GM12878 (cell line): ENCODE measurements at regions not wholly inside any gene's neighbourhood (a gene's known extent, or its start where the extent isn't known, plus 50 kb on each side); places are given as distances from the start of the nearest gene placed in this dataset.

Experiments
- BCL11A ChIP-seq: IDR thresholded peaks from 2 replicates; pipeline ENCODE4 v1.6.1; 2011; ENCODE audit warnings: low read depth, low read length
- BHLHE40 ChIP-seq, 2 experiments: fragments of 450-650 bp in 1 of 2; IDR thresholded peaks; 2 replicates each; pipeline ENCODE4 v1.6.1; 2011 to 2017; ENCODE audit warnings: low read depth in 2 of 2, borderline replicate concordance in 1 of 2, improper control_type of control experiment in 1 of 2, low read length in 1 of 2, mild to moderate bottlenecking in 1 of 2
- CREM ChIP-seq: IDR thresholded peaks from 2 replicates; pipeline ENCODE4 v1.6.1; 2014; ENCODE audit warnings: antibody characterized with exemption, low read depth
- HDAC2 ChIP-seq: fragments of 200-600 bp; sonication (generic); IDR thresholded peaks from 2 replicates; pipeline ENCODE4 v1.6.1; 2017
- HDAC6 ChIP-seq: fragments of 200-600 bp; sonication (generic); IDR thresholded peaks from one replicate; pipeline ENCODE4 v1.8.0; 2017; ENCODE audit warnings: antibody characterized with exemption; ENCODE audit not compliant: unreplicated experiment
- JUNB ChIP-seq: IDR thresholded peaks from 2 replicates; pipeline ENCODE4 v1.6.1; 2016; ENCODE audit warnings: antibody characterized with exemption, mild to moderate bottlenecking
- KAT2A ChIP-seq: conservative IDR thresholded peaks from 2 replicates; pipeline ENCODE4 v1.6.1; 2011; ENCODE audit warnings: low read depth, low read length; ENCODE audit not compliant: control insufficient read depth
- NFYA ChIP-seq: IDR thresholded peaks from 2 replicates; pipeline ENCODE4 v1.6.1; 2011; ENCODE audit warnings: low read depth, mild to moderate bottlenecking, low read length, improper control_type of control experiment, borderline replicate concordance
- PAX5 ChIP-seq: IDR thresholded peaks from 2 replicates; pipeline ENCODE4 v1.6.1; 2011; ENCODE audit warnings: low read depth, low read length, borderline replicate concordance
- PML ChIP-seq: IDR thresholded peaks from 2 replicates; pipeline ENCODE4 v1.6.1; 2012; ENCODE audit warnings: low read length, inconsistent platforms
- POLR2A ChIP-seq: IDR thresholded peaks from 2 replicates; pipeline ENCODE4 v1.6.1; 2011; ENCODE audit warnings: low read depth, mild to moderate bottlenecking, low read length
- POLR2AphosphoS5 ChIP-seq: IDR thresholded peaks from 2 replicates; pipeline ENCODE4 v1.6.1; 2011; ENCODE audit warnings: mild to moderate bottlenecking, low read length, inconsistent platforms
- RUNX3 ChIP-seq: IDR thresholded peaks from 2 replicates; pipeline ENCODE4 v1.6.1; 2012; ENCODE audit warnings: low read length, inconsistent platforms
- SMAD1 ChIP-seq: fragments of 450-650 bp; IDR thresholded peaks from 2 replicates; pipeline ENCODE4 v1.6.1; 2018; ENCODE audit warnings: mild to moderate bottlenecking, low read depth; ENCODE audit not compliant: partially characterized antibody
- SMC3 ChIP-seq: IDR thresholded peaks from 2 replicates; pipeline ENCODE4 v1.6.1; 2011; ENCODE audit warnings: low read length, improper control_type of control experiment, borderline replicate concordance
- STAT1 ChIP-seq: fragments of 450-650 bp; conservative IDR thresholded peaks from 2 replicates; pipeline ENCODE4 v1.6.1; 2014; ENCODE audit warnings: antibody characterized with exemption, mild to moderate bottlenecking
- TAF1 ChIP-seq: IDR thresholded peaks from 2 replicates; pipeline ENCODE4 v1.6.1; 2011; ENCODE audit warnings: mild to moderate bottlenecking, low read depth, low read length, borderline replicate concordance
- ZNF687 ChIP-seq: fragments of 450-650 bp; IDR thresholded peaks from 2 replicates; pipeline ENCODE4 v1.6.1; 2017; ENCODE audit warnings: mild to moderate bottlenecking, moderate library complexity
- TF ChIP-seq, protein P1 (sequence below): fragments of 450-650 bp; IDR thresholded peaks from 2 replicates; pipeline ENCODE4 v1.6.1; 2016; ENCODE audit warnings: mild to moderate bottlenecking, moderate library complexity, borderline replicate concordance
- TF ChIP-seq, protein P2 (sequence below): fragments of 450-650 bp; formaldehyde crosslinking; IDR thresholded peaks from 2 replicates; pipeline ENCODE4 v1.5.0; 2022; ENCODE audit warnings: mild to moderate bottlenecking, missing genetic modification characterization

DNA sequence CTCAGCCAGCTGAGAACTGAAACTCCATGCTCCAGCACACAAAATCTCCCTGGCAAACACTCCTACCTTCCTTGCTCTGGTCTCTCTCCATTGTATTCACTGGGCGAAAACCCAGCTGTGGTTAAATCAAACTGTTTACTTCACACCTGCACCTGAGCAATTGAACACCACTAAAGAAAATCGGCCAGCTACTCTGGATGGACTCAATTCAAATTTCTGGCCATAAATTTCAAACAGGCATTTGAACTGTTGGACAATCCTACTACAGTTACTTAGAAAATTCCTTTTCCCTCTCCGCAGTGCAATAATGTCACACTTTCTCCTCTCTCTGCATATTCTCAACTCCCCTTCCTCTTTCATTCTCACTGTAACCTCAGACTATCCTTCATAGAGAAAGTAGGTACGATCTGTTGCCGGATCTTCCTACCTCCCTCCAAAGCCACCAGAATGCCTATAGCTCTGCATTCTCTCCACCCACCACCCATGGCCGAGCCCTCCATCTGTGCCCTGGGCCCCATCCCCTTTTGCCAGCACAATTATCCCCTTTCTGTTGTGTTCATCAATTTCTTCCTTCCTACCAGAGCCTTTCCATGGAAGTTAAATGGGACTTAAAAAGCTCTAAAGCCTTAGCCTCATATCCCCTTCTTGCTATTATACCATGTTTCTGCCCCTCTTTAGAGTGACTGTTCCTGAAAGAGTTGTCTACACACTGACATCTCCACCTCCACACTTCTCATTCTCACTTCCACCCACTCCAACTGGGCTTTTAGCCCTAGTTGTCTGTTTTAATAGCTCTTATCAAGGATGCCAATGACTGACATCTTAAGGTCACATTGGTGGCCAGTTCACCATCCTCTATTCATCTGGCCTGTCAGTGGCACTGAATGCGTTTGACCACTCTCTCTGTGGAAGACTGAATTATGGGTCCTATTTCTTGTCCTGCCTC is 127.5 kb upstream of the SLC1A4 start (continued):
- TF ChIP-seq HDAC6 (no peak), SMC3 (no peak), KAT2A (no peak), PML (no peak), POLR2AphosphoS5 (no peak), JUNB (peak; percentile 42), ZNF687 (no peak), PAX5 (no peak), SMAD1 (no peak), TAF1 (no peak), RUNX3 (peak; percentile 66), BHLHE40 (IDR thresholded peaks at IDR 0.05; ENCODE audit: borderline replicate concordance in 1 of 2, low read depth in 2 of 2, low read length in 1 of 2) (no peak), CREM (no peak), STAT1 (no peak), NFYA (no peak), HDAC2 (no peak), POLR2A (no peak), BCL11A (peak; percentile 16; the same call in 1 of the 2 replicates)
- TF ChIP-seq, protein P1, sequence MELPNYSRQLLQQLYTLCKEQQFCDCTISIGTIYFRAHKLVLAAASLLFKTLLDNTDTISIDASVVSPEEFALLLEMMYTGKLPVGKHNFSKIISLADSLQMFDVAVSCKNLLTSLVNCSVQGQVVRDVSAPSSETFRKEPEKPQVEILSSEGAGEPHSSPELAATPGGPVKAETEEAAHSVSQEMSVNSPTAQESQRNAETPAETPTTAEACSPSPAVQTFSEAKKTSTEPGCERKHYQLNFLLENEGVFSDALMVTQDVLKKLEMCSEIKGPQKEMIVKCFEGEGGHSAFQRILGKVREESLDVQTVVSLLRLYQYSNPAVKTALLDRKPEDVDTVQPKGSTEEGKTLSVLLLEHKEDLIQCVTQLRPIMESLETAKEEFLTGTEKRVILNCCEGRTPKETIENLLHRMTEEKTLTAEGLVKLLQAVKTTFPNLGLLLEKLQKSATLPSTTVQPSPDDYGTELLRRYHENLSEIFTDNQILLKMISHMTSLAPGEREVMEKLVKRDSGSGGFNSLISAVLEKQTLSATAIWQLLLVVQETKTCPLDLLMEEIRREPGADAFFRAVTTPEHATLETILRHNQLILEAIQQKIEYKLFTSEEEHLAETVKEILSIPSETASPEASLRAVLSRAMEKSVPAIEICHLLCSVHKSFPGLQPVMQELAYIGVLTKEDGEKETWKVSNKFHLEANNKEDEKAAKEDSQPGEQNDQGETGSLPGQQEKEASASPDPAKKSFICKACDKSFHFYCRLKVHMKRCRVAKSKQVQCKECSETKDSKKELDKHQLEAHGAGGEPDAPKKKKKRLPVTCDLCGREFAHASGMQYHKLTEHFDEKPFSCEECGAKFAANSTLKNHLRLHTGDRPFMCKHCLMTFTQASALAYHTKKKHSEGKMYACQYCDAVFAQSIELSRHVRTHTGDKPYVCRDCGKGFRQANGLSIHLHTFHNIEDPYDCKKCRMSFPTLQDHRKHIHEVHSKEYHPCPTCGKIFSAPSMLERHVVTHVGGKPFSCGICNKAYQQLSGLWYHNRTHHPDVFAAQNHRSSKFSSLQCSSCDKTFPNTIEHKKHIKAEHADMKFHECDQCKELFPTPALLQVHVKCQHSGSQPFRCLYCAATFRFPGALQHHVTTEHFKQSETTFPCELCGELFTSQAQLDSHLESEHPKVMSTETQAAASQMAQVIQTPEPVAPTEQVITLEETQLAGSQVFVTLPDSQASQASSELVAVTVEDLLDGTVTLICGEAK: no peak
- TF ChIP-seq, protein P2, sequence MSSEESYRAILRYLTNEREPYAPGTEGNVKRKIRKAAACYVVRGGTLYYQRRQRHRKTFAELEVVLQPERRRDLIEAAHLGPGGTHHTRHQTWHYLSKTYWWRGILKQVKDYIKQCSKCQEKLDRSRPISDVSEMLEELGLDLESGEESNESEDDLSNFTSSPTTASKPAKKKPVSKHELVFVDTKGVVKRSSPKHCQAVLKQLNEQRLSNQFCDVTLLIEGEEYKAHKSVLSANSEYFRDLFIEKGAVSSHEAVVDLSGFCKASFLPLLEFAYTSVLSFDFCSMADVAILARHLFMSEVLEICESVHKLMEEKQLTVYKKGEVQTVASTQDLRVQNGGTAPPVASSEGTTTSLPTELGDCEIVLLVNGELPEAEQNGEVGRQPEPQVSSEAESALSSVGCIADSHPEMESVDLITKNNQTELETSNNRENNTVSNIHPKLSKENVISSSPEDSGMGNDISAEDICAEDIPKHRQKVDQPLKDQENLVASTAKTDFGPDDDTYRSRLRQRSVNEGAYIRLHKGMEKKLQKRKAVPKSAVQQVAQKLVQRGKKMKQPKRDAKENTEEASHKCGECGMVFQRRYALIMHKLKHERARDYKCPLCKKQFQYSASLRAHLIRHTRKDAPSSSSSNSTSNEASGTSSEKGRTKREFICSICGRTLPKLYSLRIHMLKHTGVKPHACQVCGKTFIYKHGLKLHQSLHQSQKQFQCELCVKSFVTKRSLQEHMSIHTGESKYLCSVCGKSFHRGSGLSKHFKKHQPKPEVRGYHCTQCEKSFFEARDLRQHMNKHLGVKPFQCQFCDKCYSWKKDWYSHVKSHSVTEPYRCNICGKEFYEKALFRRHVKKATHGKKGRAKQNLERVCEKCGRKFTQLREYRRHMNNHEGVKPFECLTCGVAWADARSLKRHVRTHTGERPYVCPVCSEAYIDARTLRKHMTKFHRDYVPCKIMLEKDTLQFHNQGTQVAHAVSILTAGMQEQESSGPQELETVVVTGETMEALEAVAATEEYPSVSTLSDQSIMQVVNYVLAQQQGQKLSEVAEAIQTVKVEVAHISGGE (CRISPR knock-in tag): no peak
